ENCODE measurements at regions not wholly inside any gene's neighbourhood (a gene's known extent, or its start where the extent isn't known, plus 50 kb on each side); places are given as distances from the start of the nearest gene placed in this dataset.

DNA sequence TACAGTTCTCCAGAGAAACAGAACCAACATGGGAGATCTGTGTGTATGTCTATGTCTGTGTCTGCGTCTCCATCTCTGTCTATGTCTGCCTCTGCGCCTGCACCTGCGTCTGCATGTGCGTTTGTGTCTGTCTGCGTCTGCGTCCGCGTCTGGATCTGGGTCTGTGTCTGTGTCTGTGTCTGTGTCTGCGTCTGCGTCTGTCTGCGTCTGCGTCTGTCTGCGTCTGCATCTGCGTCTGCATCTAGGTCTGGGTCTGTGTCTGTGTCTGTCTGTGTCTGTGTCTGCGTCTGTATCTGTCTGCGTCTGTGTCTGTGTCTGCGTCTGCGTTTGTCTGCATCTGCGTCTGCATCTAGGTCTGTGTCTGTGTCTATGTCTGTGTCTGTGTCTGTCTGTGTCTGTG, 53.1 kb upstream of the SLC22A11 start:
- DNase-seq, result no peak

GRCh38 chr11:64503186-64503753, 52.5 kb upstream of the SLC22A11 start:
- no peak for DNase-seq

DNA sequence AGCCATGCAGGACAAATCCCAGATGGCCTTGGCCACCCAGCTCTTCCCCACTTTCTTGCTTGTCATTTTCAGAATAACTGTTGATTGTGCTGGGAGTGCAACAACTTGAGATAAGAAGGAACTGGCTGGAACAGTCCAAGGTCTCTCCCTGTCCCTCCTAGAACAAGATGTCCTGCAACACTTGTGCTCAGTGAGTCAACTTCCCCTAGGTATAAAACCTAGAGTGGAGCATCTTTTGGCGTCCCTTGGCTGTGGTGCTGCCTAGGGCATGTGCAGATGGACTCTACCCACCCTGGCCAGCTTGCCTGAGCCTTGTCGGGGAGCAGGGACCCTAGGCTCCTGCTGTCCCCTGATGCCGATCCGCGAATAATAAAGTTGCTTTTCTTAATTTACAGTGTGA, 50.7 kb upstream of the SLC22A11 start:
- DNase-seq, result no peak
